D721Med (cell line): ENCODE measurements at regions not wholly inside any gene's neighbourhood (a gene's known extent, or its start where the extent isn't known, plus 50 kb on each side); places are given as distances from the start of the nearest gene placed in this dataset.
A peak's percentile ranks its signal among the peaks of the same experiment; 100 is the strongest.

Experiments used
- DNase-seq: peaks from one replicate; pipeline ENCODE4 v3.0.0; 2011; ENCODE audit warnings: low spot score; ENCODE audit not compliant: insufficient read length
- FAIRE-seq: peaks from 2 replicates; lab custom pipeline; 2011; peaks lifted over from hg19 to GRCh38; lab: Jason Lieb, UNC
- TF ChIP-seq, protein P1 (sequence below): IDR thresholded peaks from 2 replicates; pipeline ENCODE4 v1.5.1; 2012; ENCODE audit warnings: mild to moderate bottlenecking, control low read depth; ENCODE audit not compliant: insufficient read depth; ENCODE audit errors: missing control alignments

DNA sequence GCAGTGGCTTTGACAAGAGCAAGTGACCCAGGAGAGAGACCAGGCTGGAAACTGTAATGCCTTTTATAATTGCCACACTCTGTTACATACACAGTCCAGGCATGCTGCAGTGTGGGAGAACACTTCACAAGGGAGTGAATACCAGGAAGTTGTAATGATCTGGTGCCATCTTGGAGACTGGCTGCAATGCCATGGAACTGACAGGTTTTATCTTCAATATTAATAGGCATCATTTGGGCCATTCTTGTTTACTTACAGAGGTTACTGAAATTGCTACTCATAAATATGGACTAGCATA lies 274.3 kb downstream of the AUH start:
- FAIRE-seq (no peak), DNase-seq (no peak)
- TF ChIP-seq, protein P1, sequence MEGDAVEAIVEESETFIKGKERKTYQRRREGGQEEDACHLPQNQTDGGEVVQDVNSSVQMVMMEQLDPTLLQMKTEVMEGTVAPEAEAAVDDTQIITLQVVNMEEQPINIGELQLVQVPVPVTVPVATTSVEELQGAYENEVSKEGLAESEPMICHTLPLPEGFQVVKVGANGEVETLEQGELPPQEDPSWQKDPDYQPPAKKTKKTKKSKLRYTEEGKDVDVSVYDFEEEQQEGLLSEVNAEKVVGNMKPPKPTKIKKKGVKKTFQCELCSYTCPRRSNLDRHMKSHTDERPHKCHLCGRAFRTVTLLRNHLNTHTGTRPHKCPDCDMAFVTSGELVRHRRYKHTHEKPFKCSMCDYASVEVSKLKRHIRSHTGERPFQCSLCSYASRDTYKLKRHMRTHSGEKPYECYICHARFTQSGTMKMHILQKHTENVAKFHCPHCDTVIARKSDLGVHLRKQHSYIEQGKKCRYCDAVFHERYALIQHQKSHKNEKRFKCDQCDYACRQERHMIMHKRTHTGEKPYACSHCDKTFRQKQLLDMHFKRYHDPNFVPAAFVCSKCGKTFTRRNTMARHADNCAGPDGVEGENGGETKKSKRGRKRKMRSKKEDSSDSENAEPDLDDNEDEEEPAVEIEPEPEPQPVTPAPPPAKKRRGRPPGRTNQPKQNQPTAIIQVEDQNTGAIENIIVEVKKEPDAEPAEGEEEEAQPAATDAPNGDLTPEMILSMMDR: no peak

DNA sequence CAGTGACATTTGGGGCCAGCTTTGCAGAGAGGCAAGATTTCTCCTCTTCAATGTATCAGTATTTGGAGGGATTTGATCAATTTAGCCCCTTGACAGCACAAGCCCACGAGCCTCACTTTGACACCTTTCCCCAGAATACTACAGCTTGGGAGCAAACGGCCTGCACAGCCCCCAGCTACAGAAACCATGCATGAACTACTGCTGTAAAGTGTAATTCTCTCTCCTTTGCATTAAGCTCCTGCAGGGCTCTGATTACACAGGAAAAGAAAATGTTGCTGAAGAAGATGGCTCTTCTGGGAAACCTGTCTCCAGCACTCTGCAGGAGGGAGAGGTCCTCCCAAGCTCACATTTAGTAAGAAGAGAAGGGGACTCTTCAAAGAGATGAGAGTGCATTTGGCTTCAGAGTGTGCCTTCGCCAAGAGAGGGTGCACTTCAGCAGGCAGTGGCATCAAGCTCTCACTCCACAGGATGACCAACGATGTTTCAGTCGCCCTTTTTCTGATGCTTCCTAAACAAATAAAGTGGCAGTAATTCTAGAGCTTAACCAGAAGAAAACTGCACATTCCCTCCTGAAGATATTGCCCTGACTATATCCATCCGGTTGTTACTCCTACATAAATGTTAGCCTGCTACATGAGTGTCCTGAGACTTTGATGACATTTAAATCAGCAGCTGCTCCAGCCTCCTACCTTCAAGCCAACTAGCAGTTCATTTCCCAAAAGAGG lies 272.2 kb downstream of the AUH start:
- DNase-seq (no peak), FAIRE-seq (no peak)
- TF ChIP-seq, protein P1: peak; percentile 4

GRCh38 chr9:91090130-91090410 lies 271.6 kb downstream of the AUH start:
- TF ChIP-seq, protein P1: no peak
- DNase-seq (no peak), FAIRE-seq (no peak)

GRCh38 chr9:91092214-91092613 lies 269.5 kb downstream of the AUH start:
- TF ChIP-seq, protein P1: no peak
- no peak for FAIRE-seq
- no peak for DNase-seq

DNA sequence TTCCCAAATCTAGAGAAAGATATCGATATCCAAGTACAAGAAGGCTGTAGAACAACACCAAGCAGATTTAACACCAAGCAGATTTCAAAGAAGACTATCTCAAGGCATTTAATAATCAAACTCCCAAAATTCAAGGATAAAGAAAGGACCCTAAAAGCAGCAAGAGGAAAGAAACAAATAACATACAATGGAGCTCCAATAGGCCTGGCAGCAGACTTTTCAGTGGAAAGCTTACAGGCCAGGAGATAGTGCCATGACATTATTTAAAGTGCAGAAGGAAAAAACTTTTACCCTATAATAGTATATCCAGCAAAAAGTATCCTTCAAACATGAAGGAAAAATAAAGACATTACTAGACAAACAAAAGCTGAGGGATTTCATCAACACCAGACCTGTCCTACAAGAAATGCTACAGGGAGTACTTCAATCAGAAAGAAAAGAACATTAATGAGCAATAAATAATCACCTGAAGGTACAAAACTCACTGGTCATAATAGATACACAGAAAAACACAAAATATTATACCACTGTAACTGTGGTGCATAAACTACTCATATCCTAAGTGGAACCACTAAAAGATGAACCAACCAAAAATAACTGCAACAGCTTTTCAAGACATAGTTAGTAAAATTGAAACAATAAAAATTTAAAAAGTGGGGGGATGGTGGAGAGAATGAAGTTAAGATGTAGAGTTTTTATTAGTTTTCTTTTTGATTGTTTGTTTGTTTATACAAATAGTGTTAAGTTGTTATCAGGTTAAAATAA lies 267.2 kb downstream of the AUH start:
- TF ChIP-seq, protein P1: no peak
- DNase-seq (no peak), FAIRE-seq (no peak)

- DNase-seq: no peak
- no peak for FAIRE-seq
- TF ChIP-seq, protein P1: no peak
Measured at GRCh38 chr9:91098203-91098850, 263.4 kb downstream of the AUH start.

DNA sequence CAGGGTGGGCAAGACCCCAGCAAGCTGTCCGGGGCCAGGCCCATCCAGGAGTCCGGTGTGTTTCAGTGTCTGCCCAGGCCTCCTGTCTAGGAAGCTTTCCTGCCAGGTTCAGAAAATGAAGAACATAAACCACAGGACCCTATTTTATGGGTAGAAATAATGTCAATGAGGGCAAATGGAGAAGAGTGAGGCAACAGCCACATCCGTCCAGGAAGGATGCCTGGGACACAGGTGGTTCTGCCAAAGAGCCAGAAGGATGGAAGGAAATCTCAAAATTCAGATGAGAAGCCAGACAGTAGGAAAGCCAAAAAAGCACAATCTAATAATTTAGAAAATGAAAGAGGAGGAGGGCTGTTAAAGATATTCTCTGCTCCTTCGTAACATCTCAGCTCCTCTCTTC lies 262.3 kb downstream of the AUH start:
- FAIRE-seq: no peak
- TF ChIP-seq, protein P1: no peak
- no peak for DNase-seq
